Ramos (cell line): ENCODE measurements at regions not wholly inside any gene's neighbourhood (a gene's known extent, or its start where the extent isn't known, plus 50 kb on each side); places are given as distances from the start of the nearest gene placed in this dataset.

Experiments used
- in situ Hi-C: fragments of 300-500 bp; cut with MboI; formaldehyde crosslinking; loops from one replicate; pipeline ENCODE4 v1.14.3; 2022; ENCODE audit warnings: low sequenced_read_pairs; ENCODE audit not compliant: unreplicated experiment

DNA sequence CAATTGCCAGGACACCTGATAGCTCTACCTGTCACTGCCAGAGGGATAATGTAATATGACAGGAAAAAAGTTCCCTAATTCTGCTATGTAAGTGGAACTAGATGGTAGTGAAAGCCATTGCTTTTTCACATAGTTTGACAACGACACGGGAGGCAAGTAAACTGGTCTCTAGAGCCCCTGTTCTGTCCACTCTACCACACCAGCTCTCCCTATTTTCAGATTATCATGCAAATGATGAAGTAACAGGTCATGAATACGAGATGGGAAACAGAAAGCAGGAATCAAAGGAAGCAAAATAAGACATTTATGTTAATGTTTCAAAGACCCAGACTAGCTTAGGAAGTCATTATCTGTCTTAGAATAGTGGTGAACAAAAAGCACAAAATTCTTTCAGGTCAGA is 56.2 kb downstream of the TAF11L14 start:
- in situ Hi-C loops, result no loop called here

DNA sequence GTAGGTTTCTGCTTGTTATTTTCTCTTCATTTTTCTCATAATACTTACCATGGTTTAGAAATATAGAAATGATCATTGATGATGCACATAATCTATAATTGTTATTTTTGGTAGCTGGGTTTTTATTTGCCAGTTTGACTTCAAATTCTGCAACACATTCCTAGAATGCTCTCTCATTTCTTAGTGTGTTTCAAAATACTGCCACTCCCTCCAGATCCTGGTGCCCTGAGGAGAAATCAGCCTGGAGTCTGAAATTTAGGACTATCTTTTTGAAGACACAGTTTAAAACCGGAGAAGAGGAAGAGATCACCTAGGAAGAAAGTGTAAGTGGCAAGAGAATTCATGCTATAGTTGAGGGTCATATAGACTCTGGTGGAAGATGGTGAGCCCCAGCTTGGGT is 57.5 kb downstream of the TAF11L14 start:
- in situ Hi-C loops, result no loop called here

DNA sequence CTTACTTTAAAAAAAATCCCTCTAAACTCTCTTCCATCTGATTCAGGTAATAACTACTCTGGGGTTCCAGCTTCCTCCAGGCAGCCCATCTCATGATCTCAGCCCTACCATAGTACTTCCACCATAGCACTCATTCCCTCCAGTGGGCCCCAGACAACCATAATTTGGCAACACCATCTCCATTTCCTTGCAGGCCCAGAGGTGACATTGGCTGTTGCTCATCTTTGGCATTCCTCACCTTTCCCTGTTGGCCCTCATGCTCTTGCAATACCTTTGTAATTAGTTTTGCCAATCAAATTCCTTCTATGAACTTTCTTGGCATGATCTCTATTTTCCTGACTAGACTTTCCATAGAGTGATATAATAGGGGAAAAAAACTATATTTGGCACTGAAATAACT is 60.1 kb downstream of the TAF11L14 start:
- in situ Hi-C loops, result no loop called here

DNA sequence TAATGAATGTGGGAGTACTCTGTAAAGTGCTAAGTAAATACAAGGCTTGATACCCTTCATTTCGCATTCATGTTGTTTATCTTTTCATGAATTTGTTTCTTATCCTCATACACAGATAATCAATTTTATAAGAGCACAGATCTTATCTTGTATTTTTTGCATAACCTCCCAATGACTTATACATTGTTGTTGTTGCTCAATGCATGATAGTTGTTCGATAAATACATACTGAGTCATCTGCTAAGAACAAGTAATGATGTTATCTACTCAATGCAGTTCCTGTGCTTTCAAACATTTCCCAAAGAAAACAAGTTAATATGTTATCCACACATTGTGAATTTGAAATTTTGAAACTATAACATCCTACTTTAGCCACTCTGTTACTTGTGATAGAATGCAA is 60.7 kb downstream of the TAF11L14 start:
- in situ Hi-C loops, result no loop called here

DNA sequence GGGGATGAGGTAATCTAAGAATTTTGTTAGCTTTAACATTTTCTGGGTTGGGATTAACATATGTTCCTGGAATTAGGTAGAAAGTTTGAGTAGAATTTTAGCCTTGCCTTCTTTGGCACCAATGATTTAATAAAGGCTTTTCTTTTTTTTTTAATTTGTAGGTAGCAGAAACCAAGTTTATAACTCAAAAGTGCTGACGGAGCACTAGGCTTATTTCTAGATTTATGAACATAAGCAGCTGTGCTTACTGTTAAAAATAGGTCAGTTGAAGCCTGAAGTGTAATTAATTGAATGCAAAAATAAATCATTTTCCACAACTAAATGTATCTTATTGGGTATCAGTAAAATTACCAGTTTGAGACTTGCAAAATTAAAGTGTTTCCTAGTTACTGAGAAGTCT is 62.4 kb downstream of the TAF11L14 start:
- in situ Hi-C loops, result no loop called here

DNA sequence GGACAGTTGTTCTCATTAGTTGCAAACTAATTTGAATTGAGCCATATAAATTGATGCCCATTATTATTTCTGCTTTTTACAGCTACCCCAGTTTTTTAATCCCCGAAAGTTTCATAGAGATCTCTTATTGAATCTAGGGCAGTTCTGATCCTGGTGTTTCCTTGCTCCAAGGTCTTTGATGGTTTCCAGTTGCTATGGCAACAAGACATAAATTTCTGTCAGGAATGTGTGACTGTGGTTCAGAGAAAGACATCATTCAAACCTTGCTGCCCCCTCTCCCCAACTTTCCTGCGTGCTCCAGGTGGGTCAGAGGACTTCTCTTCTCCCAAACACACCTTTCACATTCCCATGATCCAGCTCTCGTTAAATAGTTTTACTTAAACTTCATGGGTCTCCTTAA is 63.4 kb downstream of the TAF11L14 start:
- in situ Hi-C loops, result no loop called here

DNA sequence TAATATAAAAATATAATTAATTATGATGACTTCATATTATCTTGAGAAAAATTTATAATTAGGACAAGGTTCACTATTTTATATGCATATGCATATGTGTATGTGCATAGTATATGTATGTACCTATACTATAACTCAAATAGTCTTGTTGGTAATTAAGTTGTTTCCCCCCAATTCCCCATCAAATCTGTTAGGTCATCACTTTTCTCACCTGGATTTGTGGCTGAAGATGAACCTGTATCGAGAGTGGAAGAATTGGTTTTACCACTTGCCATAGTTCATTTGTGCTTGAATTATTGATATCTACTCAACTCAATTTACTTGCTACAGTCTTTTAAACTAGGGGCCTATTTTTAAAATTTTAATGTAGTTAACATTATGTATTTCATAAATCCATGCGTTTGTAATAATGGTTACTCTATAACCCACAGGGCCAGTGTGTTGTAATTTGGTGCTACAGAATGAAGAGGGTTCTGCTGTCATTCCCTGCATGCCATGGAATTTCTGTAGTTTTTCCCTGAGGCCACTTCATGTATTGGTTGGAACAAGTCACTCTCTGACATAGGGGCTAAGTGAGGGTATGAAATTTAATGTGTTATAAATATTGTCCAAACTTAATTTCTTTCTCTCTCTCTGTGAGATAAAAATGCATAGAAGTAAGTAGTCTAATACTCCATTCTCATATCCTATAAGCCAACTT is 74.9 kb downstream of the TAF11L14 start:
- in situ Hi-C loops, result no loop called here

DNA sequence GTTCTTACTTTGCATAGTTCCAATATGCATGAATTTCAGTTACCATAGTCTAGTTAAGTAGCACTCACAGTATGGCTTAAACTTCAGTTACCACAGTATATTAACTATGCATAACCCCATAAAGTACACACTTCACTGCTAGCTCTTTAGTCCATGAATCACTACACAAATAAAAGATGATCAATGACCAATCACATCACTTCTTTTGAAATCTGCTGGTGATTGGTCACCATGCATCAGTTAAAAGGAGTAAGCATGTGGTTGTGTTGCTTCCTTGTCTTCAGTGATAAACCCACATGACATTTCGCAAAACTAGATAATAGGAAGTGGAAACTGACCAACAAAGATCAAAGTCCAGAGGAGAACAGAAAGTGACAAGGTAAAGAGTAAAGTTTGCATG is 79.0 kb downstream of the TAF11L14 start:
- in situ Hi-C loops, result no loop called here

DNA sequence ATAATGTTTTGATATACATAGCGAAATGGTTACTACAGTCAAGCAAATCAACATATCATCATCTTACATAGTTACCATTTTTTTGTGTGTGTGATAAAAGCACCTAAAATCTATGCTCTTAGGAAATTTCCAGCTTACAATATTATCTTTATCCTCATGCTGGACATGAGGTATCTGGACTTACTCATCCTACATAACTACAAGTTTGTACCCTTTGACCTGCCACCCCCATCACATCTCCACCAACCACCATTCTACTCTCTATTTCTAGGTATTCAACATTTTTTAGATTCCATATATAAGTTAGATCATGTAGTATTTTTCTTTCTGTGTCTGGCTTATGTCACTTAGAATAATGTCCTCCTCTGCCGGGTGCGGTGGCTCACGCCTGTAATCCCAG is 79.9 kb downstream of the TAF11L14 start:
- in situ Hi-C loops, result no loop called here

DNA sequence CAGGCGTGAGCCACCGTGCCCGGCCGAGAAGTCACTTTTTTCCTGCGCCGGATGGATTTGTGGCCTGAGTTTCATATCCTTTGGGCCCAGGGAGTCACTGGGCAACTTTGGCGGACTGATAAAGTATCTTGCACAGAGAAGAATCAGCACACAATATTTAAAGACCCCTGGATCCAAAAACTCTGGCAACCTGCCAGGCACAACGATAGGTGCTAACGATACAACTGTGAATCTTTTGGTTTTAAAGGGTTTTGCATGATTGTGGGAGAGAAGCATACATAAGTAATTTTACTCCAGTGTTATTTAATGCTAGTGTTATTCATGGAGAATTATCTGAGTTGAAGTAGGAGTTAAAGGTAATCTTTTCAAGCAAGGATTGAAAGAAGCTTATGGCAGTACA is 85.3 kb downstream of the TAF11L14 start:
- in situ Hi-C loops, result no loop called here

DNA sequence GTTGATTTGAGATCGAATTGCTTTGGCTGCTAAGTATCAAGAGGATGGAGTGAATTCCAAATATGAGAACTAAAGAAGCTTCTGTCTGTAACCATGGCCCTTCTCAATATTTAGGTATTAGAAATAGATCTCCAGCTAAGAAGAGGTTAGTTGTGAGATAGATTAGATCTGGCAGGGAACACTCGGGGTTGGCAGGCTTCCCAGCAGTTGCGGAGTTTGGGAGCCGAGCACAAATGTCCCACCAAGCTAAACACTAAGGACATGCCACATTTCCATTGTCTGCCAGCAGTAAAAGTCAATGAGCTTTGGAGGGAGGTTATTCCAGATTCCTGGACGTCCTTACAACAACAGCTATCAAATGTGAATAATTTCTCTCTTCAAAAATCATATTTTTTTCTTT is 85.8 kb downstream of the TAF11L14 start:
- in situ Hi-C loops, result no loop called here

DNA sequence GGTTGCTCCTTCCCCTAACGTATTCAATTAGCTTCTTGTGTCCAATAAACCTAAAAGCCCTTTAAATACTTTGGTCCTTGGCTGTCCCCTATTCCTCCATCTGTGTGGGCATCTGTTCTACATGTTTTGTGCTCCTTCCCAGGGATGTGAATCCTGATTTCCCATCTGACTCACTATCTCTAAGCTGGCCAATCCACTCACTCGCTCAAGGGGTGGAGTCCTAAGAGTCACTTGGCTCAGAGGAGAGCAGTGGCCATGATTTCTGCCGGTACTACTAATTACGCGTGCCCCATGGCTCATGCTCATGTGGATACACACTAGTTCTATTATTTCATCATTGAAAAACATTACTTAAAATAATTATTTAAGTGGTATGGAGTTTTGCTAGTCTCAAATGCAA is 89.6 kb downstream of the TAF11L14 start:
- in situ Hi-C loops, result no loop called here

DNA sequence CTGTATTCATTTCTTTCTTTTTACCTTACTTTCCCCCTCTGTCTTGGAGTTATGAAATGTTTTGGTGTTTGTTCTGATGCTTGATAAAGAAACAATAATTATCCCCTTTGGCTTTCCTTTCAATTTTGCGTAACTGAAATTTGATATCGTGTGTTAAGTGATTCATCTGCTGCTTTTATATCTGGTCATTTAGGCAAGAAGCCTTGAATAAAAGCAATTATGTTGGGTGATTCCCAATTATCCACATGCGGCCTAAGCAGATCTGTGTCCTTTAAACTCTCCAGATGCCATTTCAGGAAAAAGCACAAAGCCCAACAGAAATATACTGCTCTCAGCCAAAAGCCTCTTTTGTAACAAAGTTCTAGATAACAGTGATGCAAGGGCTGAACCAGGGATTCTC is 92.8 kb downstream of the TAF11L14 start:
- in situ Hi-C loops, result no loop called here

DNA sequence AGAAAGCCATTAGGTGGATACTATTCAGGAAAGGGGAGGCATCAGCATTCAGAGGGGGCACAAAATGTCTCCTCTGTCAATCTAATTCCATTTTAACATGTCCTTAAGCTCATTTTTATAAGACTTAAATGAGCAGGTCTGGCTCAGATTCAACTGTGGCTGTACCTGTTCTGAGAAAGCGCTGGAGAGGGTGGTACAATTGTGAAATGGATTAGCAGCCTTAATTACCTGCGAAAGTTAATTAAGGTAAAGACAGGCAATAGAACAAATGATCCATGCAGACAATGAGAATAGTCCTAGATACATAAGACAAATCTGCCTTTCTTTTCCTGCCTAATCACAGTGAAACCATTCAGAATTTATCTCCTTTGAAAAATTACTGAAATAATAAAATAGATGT is 96.2 kb downstream of the TAF11L14 start:
- in situ Hi-C loops, result no loop called here

DNA sequence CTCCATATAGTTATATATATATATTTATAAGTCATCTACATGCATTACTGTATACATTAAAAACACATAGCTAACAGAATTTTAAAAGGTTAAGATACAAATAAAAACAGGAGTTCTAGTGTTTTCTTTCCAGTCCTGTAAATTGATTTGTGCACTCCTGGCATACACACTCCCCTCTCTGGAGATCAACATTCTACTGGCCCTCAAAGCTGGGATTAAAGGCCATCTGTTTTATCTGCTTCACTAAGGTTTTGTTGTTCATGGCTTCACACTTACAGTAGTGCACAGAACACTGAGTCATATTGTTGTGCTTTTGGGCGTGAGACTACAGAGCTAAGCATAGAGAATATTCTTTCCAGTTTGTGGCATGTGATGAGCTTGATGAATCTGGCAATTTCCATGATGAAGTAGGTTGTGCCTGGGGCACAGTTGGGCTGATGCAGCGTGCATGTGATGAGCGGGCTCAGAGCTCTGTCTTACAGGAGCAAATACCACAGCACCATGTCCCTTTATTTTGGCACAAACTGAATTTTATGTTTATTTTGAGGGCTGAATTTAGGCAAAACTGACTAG is 98.2 kb downstream of the TAF11L14 start:
- in situ Hi-C loops, result no loop called here

DNA sequence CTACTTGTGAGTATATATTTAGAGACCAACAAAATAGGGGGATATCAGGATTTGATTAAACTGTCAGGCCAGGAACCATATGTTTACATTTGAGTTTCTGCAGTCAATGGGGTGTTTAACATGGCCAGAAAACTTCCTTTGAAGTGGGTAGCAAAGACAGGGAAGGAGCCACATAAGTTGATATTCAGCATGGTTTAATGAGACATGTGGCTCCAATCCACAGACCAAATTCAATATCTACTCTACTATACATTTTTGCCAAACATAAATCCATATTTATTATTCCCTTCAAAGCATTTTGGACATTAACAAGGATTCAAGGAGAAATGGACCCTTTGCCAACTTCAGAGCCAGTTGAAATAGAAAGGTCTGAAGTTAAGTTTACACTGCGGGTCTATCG is 99.8 kb downstream of the TAF11L14 start:
- in situ Hi-C loops, result no loop called here

DNA sequence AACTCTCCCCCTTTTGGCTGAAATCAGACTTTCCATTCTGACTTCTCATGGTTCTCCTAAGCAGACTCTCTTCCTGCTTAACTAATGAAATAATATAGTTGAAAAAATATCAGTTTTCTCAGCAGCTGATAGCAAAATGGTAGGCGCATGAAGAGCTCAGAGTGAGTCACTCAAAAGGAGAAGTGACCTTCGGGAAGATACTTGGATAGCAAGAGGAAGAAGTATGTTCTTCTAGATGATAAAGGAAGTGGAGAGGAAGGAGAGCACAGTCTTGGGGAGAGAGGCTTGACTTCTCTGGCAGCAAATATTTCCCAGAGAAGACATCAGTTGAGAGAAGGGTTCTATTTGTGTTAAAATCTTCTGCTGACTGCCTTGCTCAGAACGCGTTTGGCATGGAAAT is 101.5 kb downstream of the TAF11L14 start:
- in situ Hi-C loops, result no loop called here

DNA sequence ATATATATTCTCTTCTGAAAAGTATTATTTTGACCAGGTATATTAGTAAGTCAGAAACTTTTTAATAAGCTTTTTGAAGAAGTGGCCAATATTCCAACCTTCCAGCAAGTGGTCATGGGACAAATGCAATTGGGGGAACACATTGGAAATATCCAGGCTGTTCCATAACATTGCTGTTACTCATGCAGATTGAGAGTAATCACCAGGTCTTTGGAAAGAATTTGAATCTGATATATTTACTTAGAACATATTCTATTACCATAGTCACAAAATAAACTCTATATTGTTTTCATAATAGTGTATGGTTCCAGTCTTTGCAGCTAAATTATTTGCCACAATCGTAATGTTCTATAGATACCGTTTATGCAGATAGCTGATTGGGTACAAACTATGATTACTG is 102.8 kb downstream of the TAF11L14 start:
- in situ Hi-C loops, result no loop called here

DNA sequence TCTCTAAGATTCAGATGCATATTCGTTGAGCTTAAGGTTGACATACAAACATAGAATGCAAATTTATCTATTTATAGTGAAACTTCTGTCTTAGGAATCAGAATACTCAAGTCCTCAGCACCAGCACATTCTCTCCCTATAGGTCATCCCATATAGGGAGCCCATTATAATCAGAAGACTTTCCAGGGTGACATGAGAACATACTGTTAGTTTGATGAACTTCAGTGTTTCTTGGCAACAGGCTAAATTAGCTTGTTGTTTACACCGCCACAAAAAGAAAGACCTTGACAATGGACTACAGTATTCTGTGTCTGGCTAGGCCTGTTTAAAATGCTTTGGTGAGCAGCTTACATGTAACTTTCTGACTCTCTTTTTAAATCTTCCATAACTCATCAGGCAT is 104.2 kb downstream of the TAF11L14 start:
- in situ Hi-C loops, result no loop called here

DNA sequence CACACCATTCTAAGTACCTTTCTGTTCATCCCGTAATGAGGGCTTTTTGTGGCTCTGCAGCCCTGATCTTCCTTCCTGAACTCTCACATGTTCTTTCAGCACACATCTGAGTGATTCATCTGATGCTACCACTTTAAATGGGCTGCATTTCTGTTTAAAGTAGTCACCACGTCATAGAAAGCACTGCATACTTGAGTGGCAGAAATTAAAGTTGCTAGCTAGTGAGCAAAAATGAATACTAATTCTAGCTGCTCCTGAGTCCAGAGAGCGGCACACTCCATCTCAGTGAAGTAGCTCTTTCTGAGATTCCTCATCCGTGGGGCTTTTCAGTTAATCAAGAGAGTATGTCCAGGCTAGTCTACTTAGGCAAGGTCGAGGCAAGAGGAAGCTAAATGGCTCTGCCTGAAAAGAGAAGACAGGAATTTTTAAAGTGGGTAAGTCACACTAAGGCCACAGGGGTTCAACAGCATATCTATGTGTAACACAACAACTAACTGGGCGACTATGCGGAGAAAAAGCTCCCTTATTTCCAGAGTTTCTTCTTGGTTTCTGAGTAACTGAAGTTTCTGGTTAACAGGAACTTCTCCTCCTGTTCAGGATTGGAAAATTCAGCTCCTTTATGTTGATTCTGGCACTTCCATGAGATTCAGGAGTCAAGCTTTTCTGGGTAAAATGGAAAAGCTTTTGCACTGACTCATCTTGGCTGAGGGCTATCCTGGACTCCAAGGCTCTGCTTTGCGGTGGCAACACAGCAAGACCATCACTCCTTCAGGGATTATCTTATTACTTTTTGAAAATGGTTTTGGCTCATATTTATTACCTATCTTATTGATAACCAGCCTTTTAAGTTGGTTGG is 109.5 kb downstream of the TAF11L14 start:
- in situ Hi-C loops, result no loop called here

DNA sequence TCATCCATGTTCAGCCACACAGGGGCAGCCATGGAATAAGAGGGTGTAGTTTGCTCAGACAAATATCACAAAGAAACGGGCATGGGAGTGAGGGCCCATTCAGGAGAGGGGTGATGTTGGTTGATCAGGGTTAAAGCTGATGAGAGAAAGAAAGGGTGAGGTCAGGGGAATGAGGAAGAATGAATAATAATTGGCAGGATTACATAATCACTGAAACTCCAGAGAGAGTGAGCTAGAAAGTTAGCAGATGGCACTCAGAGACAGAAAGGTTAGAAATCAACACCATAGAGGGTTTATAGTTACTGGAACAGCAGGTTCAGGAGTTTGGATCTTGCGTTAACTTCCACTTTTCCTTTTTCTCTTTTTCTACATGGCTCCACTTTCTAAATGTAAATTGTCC is 113.9 kb downstream of the TAF11L14 start:
- in situ Hi-C loops, result no loop called here

DNA sequence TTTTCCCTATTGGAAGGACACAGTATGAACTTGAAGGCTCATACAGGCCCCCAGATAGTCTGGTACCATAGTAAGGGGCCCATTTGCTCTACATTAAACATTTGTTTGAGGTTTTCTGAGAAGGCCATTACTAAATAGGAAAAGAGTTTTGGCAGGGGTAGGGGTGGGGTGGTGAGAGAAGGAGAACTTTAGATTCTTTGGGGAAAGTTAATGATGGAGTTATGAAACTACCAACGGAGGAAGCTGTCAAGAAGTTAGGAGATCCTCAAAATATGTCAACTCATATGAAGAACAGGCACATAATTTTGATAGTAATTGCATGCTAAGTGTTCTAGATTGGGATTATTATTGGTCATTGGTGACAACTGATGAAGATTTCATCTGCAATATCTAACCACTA is 114.7 kb downstream of the TAF11L14 start:
- in situ Hi-C loops, result no loop called here
